CD4-positive, alpha-beta T cell treated with Interleukin-4 for 4 hours (primary cell): ENCODE measurements at regions not wholly inside any gene's neighbourhood (a gene's known extent, or its start where the extent isn't known, plus 50 kb on each side); places are given as distances from the start of the nearest gene placed in this dataset.

ENCODE experiments used
- DNase-seq: peaks from one replicate; pipeline ENCODE4 v3.0.0-alpha.2; 2020

GRCh38 chr4:138299881-138300280 lies 57.7 kb upstream of the SLC7A11 start:
- DNase-seq: no peak

GRCh38 chr4:138298866-138299265 lies 56.7 kb upstream of the SLC7A11 start:
- no peak for DNase-seq

DNA sequence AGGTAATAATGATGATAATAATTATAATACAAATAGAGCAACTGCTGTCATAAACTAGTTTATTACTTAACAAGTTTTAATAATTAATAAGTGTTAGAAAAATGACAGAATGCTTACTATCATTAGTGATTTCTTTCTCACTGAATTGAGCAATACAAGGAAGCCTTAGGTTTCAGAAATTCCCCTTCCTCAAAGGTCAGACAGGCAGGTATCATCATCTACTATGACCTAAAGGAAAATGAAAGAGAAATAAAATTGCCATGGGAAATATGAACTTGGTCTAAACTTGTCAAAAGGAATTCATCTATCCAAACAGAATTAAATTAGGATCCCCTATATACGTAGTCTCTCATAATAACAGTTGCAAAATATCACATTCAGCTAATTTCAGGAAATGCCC lies 56.3 kb upstream of the SLC7A11 start:
- no peak for DNase-seq

DNA sequence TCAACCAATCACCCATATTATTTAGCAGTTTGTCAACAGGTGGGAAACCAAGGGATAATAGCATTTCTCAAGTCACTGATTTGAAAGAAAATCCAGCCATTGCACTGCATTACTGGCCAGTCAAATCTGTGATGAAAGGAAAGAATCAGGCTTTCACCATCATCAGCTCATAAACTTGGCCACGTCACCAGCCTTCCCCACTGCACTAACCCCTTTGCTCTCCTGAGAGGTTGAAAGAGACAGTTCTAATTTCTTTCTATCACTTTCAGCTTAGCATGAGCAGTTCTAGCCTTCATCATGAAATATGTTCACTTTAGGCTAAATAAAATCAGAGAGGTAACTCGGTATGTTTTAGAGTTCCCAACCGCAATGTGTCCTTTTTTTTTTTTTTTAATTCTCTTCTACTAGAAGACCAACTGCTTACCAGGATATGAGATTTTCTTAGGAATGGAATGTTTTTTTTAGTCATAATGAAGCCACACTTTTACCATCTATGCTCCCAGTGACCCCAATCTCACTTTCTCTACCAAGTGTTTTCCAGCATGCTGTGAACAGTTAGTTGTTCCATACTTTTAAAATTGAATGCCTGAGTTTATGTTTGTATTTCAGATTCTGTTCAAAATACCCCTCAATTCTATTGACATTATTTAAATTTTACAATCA lies 55.7 kb upstream of the SLC7A11 start:
- DNase-seq: no peak

DNA sequence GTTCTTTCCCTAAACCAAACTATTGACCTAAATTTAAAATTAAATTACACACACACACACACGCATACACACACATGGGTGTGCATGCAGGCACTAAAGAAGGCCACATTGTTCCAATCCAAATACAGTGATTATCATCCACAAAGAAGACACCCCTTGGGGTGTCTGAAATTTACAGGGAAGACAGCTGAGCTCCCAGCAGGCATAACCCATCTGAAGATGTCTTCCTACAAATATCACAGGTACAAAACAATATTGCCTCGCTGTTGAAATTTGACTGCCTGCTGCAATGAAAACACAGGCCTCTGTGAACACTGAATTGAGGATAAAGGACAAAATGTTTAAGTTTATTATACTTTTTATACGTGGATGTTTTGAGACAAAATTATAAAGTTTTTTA lies 50.2 kb upstream of the SLC7A11 start:
- no peak for DNase-seq
